ENCODE measurements at regions not wholly inside any gene's neighbourhood (a gene's known extent, or its start where the extent isn't known, plus 50 kb on each side); places are given as distances from the start of the nearest gene placed in this dataset.

DNA sequence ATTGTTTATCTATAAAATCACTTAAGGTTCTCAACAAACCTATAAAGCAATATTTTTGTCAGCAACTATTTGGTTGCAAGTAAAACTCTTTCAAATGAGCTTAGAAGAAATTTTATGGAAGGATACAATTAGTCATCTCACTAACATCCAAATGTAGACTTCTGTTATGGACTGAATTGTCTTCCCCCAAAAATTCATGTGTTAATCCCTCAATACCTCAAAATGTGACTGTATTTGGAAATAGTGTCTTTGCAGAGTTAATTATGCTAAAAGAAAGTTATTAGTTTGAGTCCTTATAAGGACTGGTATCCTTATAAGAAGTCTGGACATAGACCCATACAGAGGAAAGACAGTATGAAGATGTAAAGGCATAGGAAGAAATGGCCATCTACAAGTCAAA lies 357.8 kb upstream of the PRMT6 start:
- Mint-ChIP-seq H3K9me3 (peaks cover 3 to 5% of the 10 kb centered on the region in 2 donors), H3K4me3 (no peak overlapping the region), H3K36me3 (no peaks in the 10 kb centered on the region), H3K27me3 (no peaks in the 10 kb centered on the region), H3K27ac (no peak overlapping the region), H3K4me1 (no peaks in the 10 kb centered on the region)
- DNase-seq (no peak), ATAC-seq (replicated peaks) (no peak)

DNA sequence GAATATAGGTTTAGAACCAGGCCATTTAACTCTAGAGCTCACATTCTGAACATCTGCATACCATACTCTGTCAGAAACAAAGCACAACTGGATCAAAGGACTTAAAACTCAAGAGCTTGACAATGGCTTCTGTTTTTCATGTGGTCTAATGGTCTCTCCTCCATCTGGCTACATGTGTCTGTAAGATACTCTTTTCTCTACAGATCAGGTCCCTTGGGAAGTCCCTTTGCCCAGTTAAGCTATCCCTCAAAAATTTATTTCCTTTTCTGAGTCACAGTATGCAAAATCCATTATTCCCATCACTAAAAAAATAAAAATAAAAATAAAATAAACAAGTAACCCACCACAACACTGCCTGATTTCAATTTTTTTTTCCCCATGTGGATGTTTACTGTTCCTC lies 357.0 kb upstream of the PRMT6 start:
- H3K27me3 Mint-ChIP-seq: no peaks in the 10 kb centered on the region
- no peak overlapping the region for H3K4me3 Mint-ChIP-seq
- no peak for ATAC-seq (replicated peaks)
- peaks cover 3 to 5% of the 10 kb centered on the region in 2 donors for H3K9me3 Mint-ChIP-seq
- no peaks in the 10 kb centered on the region for H3K4me1 Mint-ChIP-seq
- no peak for DNase-seq
- H3K36me3 Mint-ChIP-seq: no peaks in the 10 kb centered on the region
- H3K27ac Mint-ChIP-seq: no peak overlapping the region

DNA sequence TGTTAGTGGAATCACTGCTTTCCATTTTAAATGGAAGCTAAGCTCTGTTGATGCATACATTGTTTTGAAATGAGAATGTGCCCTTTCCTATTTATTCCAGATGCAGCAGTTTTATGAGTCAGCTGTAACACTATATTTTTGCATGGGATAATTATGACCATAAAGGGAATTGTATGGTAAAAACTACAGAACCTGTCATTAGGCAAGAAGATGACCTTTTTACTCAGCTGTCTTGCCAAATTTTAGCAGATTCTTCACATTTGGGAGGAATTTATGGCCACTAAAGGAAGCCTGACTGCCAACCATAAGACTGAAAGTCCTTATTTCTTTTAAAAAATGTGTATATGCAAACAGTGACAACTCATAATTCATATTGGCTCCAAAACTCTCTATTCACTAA lies 356.3 kb upstream of the PRMT6 start:
- Mint-ChIP-seq H3K27ac (no peak overlapping the region), H3K4me1 (no peaks in the 10 kb centered on the region), H3K4me3 (no peak overlapping the region), H3K27me3 (no peaks in the 10 kb centered on the region), H3K36me3 (no peaks in the 10 kb centered on the region), H3K9me3 (peaks cover 3 to 5% of the 10 kb centered on the region in 2 donors)
- ATAC-seq (replicated peaks) (no peak), DNase-seq (no peak)

DNA sequence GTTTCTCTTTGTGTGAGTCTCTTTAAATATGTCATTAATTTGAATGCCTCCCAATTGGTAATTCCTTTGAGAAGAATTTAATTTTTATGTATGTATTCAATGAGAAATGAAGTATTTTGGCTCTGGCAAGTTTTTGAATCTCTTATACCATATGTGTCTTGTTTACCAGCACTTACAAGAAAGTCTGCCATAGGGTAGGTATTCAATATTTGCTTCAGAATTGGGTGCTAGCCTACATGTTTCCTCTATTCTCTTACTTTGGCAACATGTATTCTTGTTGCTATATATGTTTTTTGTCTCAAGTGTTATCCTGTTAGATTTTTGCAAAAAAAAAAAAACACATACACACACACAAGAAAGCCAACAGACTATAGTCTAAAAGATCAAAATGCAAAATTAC lies 350.5 kb upstream of the PRMT6 start:
- Mint-ChIP-seq H3K27me3 (no peaks in the 10 kb centered on the region), H3K27ac (no peak overlapping the region), H3K4me3 (no peak overlapping the region), H3K9me3 (peaks cover 6 to 9% of the 10 kb centered on the region in 2 donors), H3K36me3 (no peaks in the 10 kb centered on the region), H3K4me1 (no peaks in the 10 kb centered on the region)
- DNase-seq: no peak
- no peak for ATAC-seq (replicated peaks)

DNA sequence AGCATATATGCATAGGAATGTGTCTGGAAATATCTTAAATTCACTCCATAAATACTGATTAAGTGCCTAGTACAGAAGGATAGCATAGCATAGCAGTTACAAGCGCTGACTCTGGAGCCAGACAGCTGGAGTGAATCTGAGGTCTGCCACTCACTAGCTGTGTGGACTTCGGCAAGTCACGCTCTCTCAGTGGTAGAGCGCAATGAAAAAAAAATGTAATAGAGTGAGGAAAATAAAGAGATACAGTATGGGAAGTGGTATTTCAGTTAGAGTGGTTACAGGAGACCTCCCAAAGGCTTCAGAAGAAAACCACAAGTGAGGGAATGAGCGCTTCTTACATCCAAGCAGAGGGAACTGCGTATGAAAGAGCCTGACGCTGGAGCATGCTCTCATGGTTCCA lies 338.9 kb upstream of the PRMT6 start:
- no peak for DNase-seq
- Mint-ChIP-seq H3K27me3 (no peaks in the 10 kb centered on the region), H3K4me1 (no peaks in the 10 kb centered on the region)

DNA sequence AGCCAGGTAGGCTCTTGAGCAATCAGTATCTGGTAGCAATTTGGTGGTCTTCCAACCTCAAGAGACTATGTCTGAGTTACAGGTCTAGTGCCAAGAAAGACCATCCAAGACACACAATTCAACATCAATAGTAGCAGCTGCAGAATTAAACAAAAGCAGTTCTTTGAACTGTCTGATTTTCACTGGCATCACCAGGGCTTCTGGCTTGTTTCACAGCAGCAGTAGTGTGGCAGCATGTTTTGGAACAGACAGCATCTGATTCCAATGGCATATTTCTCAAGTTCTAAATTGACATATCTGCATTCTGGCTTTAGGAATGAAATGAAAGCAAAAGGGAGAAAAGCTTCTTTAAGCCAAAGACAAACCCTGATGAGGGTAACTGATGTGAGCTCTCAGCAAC lies 334.7 kb upstream of the PRMT6 start:
- Mint-ChIP-seq H3K9me3 (peaks cover 3 to 4% of the 10 kb centered on the region in 2 donors), H3K27me3 (no peaks in the 10 kb centered on the region), H3K36me3 (no peaks in the 10 kb centered on the region), H3K27ac (no peak overlapping the region), H3K4me1 (no peaks in the 10 kb centered on the region), H3K4me3 (no peak overlapping the region)
- no peak for DNase-seq
- no peak for ATAC-seq (replicated peaks)

More for the DNA sequence above, 338.9 kb upstream of the PRMT6 start:
- Mint-ChIP-seq H3K4me3 (no peak overlapping the region), H3K27ac (no peak overlapping the region), H3K9me3 (no peaks in the 10 kb centered on the region), H3K36me3 (no peaks in the 10 kb centered on the region)
- no peak for ATAC-seq (replicated peaks)

DNA sequence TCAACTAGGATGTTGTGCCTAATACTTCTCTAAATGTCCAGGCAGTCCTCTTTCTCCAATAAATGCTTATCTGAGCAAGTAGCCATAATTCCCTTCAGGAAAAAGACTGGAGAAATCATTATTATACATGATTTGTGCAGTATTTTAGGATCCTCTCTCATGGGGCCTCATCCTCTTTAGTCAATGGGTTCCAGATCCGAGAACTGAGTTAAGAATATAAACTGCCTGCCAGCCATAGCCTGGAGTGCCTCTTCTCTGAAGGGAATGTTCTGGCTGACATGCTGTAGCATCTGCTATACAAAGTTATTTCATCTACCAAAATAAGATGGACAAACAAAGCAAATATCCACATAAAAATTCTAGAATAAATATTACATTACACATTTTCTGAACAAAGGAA lies 334.0 kb upstream of the PRMT6 start:
- no peaks in the 10 kb centered on the region for H3K4me1 Mint-ChIP-seq
- peaks cover 3 to 4% of the 10 kb centered on the region in 2 donors for H3K9me3 Mint-ChIP-seq
- ATAC-seq (replicated peaks) (no peak), DNase-seq (no peak)
- no peaks in the 10 kb centered on the region for H3K27me3 Mint-ChIP-seq
- H3K4me3 Mint-ChIP-seq: no peak overlapping the region
- H3K27ac Mint-ChIP-seq: no peak overlapping the region
- H3K36me3 Mint-ChIP-seq: no peaks in the 10 kb centered on the region

DNA sequence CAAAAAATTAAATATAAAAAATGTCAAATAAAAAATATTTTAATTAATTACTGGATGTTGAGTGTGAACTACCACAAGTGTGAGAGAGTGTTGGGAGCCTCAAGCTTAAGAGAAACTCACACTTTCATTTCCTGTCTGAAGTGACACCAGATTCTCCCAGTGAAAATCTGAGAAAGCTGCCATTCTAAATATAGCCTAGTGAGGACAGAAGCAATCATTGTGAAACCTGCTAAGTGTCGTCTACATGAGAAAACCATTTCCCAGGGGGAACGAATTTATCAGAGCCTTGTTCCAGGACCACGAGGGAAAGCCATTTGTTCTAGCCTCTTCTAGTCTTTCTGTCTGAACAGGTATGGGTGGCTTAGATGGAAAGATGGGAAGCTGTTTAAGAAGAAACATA lies 329.3 kb upstream of the PRMT6 start:
- ATAC-seq (replicated peaks): peak; percentile 12 to 58
- no peak for DNase-seq
- Mint-ChIP-seq H3K27ac (no peak overlapping the region), H3K4me1 (no peaks in the 10 kb centered on the region), H3K27me3 (no peaks in the 10 kb centered on the region), H3K9me3 (peaks cover 3 to 5% of the 10 kb centered on the region in 2 donors), H3K4me3 (no peak overlapping the region), H3K36me3 (no peaks in the 10 kb centered on the region)

DNA sequence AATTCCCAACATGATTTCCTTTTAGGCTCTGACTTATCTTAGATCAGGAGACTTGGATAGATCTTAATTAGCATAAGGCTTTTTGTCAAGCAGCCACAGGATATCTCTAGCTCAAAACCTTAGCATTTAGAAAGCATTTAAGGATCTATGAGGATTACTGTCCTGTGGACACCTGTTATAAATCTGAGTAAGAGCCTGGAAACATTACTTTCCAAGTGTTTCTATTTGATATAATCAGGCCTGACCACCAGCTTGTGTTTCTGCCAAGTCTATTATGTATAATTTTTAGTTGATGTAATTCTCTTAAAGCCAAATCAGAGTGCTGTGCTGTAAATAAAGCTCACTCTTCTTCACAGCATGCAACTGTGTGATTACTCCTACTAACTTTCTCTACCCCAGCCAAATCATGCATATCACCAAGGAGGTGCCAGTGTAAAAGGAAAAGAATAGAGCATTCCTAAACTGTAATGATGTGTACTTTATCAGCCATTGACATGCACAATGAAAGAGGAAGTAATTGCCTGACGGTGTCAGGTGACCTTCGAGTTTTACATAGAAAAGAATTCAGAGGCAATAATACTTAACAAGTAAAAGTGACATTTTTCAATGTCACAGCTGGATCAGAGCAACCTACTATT lies 309.9 kb upstream of the PRMT6 start:
- Mint-ChIP-seq H3K27me3 (no peaks in the 10 kb centered on the region), H3K9me3 (peaks cover 0 to 1% of the 10 kb centered on the region in 2 donors), H3K4me3 (no peak overlapping the region), H3K27ac (no peak overlapping the region), H3K4me1 (no peaks in the 10 kb centered on the region), H3K36me3 (no peaks in the 10 kb centered on the region)
- ATAC-seq (replicated peaks): no peak
- DNase-seq: no peak

DNA sequence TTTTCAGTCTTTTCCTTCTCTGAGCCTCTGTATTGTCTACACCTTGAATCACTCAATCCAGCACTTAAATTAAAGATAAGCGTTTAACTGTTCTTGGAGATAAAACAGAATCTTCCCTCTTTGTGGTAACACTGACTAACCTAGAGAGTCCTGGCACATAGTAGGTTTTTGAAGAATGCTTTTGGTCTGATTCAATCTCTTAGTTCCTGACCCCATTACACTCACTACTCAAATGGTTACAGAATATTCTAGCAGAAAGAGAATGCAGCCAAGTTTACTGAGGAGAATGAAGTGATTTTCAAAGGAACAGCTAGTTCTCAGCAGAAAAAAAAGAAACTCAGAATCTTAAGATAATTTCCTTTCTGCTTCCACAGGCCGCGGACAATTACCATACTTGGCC lies 309.2 kb upstream of the PRMT6 start:
- DNase-seq: no peak
- Mint-ChIP-seq H3K4me3 (no peak overlapping the region), H3K27me3 (no peaks in the 10 kb centered on the region), H3K4me1 (no peaks in the 10 kb centered on the region), H3K36me3 (no peaks in the 10 kb centered on the region), H3K27ac (no peak overlapping the region), H3K9me3 (peaks cover 0 to 1% of the 10 kb centered on the region in 2 donors)
- no peak for ATAC-seq (replicated peaks)

DNA sequence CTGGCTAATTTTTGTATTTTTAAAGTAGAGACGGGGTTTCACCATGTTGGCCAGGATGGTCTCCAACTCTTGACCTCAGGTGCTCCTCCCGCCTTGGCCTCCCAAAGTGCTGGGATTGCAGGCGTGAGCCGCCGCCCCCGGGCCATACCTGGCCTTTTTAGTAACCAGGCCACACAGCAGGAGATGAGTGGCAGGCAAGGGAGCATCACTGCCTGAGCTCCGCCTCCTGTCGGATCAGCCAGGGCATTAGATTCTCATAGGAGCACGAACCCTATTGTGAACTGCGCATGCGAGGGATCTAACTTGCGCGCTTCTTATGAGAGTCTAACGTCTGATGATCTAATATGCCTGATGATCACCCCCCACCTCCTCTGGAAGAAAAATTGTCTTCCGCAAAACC lies 308.7 kb upstream of the PRMT6 start:
- Mint-ChIP-seq H3K4me3 (no peak overlapping the region), H3K36me3 (no peaks in the 10 kb centered on the region), H3K9me3 (peaks cover 0 to 1% of the 10 kb centered on the region in 2 donors), H3K4me1 (no peaks in the 10 kb centered on the region), H3K27ac (no peak overlapping the region), H3K27me3 (no peaks in the 10 kb centered on the region)
- ATAC-seq (replicated peaks) (no peak), DNase-seq (no peak)

DNA sequence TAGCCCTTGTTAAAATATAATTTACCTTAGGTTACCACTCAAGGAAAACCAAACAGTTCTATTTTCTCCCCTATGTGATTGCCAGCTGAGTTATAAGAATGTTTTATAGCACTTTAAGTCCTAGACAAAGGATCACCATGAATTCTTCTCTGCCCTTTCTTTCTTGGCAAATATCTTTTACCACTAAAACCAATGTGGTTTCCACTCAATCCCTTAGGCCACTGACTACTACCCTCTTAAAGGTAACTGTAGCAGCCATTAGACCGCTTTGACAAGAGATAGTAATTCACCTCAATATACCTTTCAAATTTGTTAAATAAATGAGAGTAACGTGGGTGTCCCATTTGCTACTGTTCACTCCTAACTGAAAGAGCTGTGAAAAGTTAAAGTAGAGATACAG lies 307.9 kb upstream of the PRMT6 start:
- Mint-ChIP-seq H3K4me3 (no peak overlapping the region), H3K27ac (no peak overlapping the region), H3K9me3 (peaks cover 0 to 1% of the 10 kb centered on the region in 2 donors), H3K4me1 (no peaks in the 10 kb centered on the region), H3K36me3 (no peaks in the 10 kb centered on the region), H3K27me3 (no peaks in the 10 kb centered on the region)
- ATAC-seq (replicated peaks) (no peak), DNase-seq (no peak)

DNA sequence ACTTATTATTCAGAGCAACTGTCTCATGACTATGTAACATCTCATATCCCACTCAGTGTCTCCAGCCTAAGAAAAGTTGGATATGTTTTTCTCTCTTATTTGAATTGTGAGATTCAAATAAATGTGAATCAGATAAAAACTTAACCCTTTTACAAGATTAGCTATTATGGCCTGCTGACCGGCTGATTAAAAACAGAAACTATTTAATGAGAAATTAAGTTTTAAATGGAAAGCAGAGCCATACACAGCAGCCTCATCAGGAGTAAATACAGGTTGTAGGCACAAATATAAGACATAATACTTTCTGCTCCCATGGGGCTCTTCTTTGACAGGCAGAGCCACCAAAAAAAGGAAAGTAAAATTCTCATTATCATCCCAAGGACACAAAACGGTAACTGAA lies 307.0 kb upstream of the PRMT6 start:
- DNase-seq (no peak), ATAC-seq (replicated peaks) (no peak)
- Mint-ChIP-seq H3K27ac (no peak overlapping the region), H3K27me3 (no peaks in the 10 kb centered on the region), H3K36me3 (no peaks in the 10 kb centered on the region), H3K9me3 (peaks cover 0 to 1% of the 10 kb centered on the region in 2 donors), H3K4me3 (no peak overlapping the region), H3K4me1 (no peaks in the 10 kb centered on the region)

DNA sequence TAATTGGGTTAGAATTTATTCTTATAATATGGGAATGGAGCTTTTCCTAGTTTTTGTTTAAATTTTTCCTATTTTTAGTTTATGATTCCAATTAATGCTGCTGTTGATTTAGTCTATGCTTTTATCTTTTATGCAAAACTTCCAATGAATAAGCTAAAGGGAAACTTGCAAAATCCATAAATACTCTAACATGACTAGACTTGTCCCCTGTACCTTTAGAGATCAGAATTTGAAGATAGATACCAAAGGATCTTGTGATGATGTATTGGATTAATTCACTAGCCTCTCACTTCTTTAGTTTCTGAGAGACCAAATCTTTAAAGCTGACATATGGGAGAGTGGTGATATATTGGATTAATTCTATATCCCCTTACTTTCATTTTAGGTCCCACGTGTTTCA lies 306.6 kb upstream of the PRMT6 start:
- no peaks in the 10 kb centered on the region for H3K27me3 Mint-ChIP-seq
- no peak for ATAC-seq (replicated peaks)
- H3K9me3 Mint-ChIP-seq: peaks cover 0 to 1% of the 10 kb centered on the region in 2 donors
- no peak overlapping the region for H3K27ac Mint-ChIP-seq
- H3K36me3 Mint-ChIP-seq: no peaks in the 10 kb centered on the region
- DNase-seq: no peak
- no peaks in the 10 kb centered on the region for H3K4me1 Mint-ChIP-seq
- no peak overlapping the region for H3K4me3 Mint-ChIP-seq

DNA sequence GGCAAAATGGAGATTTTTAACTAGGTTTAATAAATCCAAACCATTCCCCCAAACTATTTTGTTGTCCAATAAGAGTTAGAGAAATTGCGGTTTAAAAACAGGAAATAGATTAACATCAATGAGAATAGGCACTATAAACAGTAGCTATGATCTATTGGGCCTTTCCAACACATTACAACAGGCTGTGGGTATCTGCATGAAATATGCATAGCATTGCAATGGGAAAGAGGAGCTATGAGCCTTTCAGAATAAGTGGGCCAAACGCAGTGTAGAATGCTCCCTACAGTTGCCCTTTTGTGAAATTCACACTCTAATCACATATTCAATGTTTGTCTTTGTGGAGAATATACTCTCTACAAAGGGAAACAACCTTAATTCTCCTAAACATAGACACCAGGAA lies 305.5 kb upstream of the PRMT6 start:
- ATAC-seq (replicated peaks) (no peak), DNase-seq (no peak)
- no peak overlapping the region for H3K4me3 Mint-ChIP-seq
- H3K4me1 Mint-ChIP-seq: no peaks in the 10 kb centered on the region
- H3K27me3 Mint-ChIP-seq: no peaks in the 10 kb centered on the region
- no peaks in the 10 kb centered on the region for H3K36me3 Mint-ChIP-seq
- no peak overlapping the region for H3K27ac Mint-ChIP-seq
- H3K9me3 Mint-ChIP-seq: peaks cover 0 to 1% of the 10 kb centered on the region in 2 donors

DNA sequence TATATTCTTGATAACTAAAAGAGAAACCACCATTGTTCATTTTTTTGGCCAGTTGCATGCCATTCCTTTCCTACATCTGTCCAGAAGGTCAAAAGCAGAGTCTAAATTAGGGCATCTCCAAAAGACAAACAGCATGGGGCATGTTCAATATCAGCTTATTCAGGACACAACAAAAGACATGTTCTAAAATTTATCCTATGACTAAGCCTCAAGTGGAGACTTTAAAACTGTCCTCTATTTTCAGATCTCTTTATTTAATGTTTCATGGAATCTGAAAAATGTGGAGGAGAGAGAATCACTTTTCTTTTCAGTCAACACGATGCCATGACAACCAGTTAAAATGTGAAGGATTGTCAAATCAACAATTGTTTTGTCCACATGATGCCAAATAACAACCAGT lies 303.4 kb upstream of the PRMT6 start:
- no peaks in the 10 kb centered on the region for H3K4me1 Mint-ChIP-seq
- ATAC-seq (replicated peaks) (no peak), DNase-seq (no peak)
- H3K27ac Mint-ChIP-seq: no peak overlapping the region
- H3K9me3 Mint-ChIP-seq: no peaks in the 10 kb centered on the region
- no peaks in the 10 kb centered on the region for H3K27me3 Mint-ChIP-seq
- no peaks in the 10 kb centered on the region for H3K36me3 Mint-ChIP-seq
- no peak overlapping the region for H3K4me3 Mint-ChIP-seq

All from stimulated activated naive B cell treated with anti-CD40 and anti-IgM and Interleukin-4, amounts not matched to agents 10 μg/mL and 1 μg/mL and 100 μg/mL, for 72 hours (primary cell).